Ovary (tissue), 7 donors: ENCODE measurements at regions not wholly inside any gene's neighbourhood (a gene's known extent, or its start where the extent isn't known, plus 50 kb on each side); places are given as distances from the start of the nearest gene placed in this dataset.

ENCODE experiments used
- DNase-seq, 5 donors: peaks; one replicate each; pipeline ENCODE4 v3.0.0-alpha.2; 2019 to 2020
- H3K27ac ChIP-seq, 2 donors: fragments of 200-600 bp; one replicate each; pipeline versions ENCODE4 v1.5.1 to v1.8.0; 2019 to 2022
- H3K27me3 ChIP-seq: fragments of 200-600 bp; one replicate; pipeline ENCODE4 v1.8.0; 2022
- H3K36me3 ChIP-seq: fragments of 200-600 bp; sonication (generic); one replicate; pipeline ENCODE4 v1.5.1; 2019
- H3K4me1 ChIP-seq: one replicate; pipeline ENCODE4 v1.8.1; 2013; ENCODE audit warnings: mild to moderate bottlenecking, moderate library complexity; ENCODE audit not compliant: insufficient read depth
- H3K4me3 ChIP-seq: fragments of 200-600 bp; sonication (generic); one replicate; pipeline ENCODE4 v1.5.1; 2017
- H3K9me3 ChIP-seq, 2 donors: fragments of 200-600 bp in 1 of 2; sonication (generic) in 1 of 2; one replicate each; pipeline versions ENCODE4 v1.5.1 to v1.8.1; 2013 to 2019; ENCODE audit warnings: mild to moderate bottlenecking in 1 of 2, moderate library complexity in 1 of 2
- CTCF ChIP-seq, 3 donors: fragments of 450-650 bp in 2 of 3; fragments of 200-600 bp in 1 of 3; IDR thresholded peaks; one replicate each; pipeline versions ENCODE4 v1.5.1 to v1.8.0; 2016 to 2022; ENCODE audit warnings: antibody characterized with exemption in 3 of 3, mild to moderate bottlenecking in 1 of 3
- EP300 ChIP-seq: sonication (generic); formaldehyde crosslinking; IDR thresholded peaks from one replicate; pipeline ENCODE4 v1.6.1; 2017; ENCODE audit warnings: antibody characterized with exemption
- POLR2A ChIP-seq: fragments of 450-650 bp; IDR thresholded peaks from one replicate; pipeline ENCODE4 v1.6.1; 2017; ENCODE audit warnings: antibody characterized with exemption, mild to moderate bottlenecking, moderate library complexity
- WGBS, 3 donors: extraction: QIAGEN DNeasy Blood & Tissue Kit in 1 of 3; methylation state at CpG; one replicate each; pipeline versions ENCODE4 v1.1.5 to v1.1.7; 2013 to 2017; 5-methylcytosine and 5-hydroxymethylcytosine counted together
- intact Hi-C, 4 donors: fragments of 100-400 bp; cut with DNase I; formaldehyde crosslinking; loops; one replicate each; pipeline versions ENCODE4 v1.11.0 to v1.15.1; 2022 to 2023
- donor health status: DM: no; HTN: no; CAD: no; lungs with moderate emphysema.
- donor health status: DM: no; HTN: no; CAD: no.
- donor health status: Bipolar disorder and iron deficiency.
- donor health status: DM: no; HTN: no; CAD: no.
- donor health status: DM: yes; HTN: yes; CAD: no.

DNA sequence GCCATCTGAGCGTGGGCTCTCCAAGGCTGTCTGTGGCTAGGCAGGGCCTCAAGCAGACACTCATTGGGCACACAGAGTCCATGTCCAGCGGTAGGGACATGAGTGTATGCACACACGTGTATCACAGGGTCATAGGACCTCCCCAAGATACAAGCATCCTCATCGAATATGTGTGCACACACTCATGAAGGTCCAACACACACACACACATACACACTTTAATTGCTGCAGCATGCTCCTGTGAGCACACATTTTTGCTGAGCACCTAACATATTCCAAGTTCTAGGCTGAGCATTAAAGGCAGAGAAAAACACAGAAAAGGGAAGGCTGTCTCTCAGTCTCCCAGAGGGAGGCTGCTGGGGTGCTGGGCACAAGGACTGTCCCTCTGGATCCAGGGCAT, 59.3 kb upstream of the TBX3 start:
- Histone ChIP-seq H3K9me3 (no peaks in the 10 kb centered on the region), H3K36me3 (no peaks in the 10 kb centered on the region), H3K27ac (no peak overlapping the region), H3K27me3 (no peaks in the 10 kb centered on the region), H3K4me1 (peaks cover 5% of the 10 kb centered on the region), H3K4me3 (no peak overlapping the region)
- TF ChIP-seq CTCF (IDR thresholded peaks at IDR 0.05) (no peak), EP300 (no peak), POLR2A (no peak)
- intact Hi-C loops = no loop called here
- 70 to 83% (median 82%) methylated on average over 4 of the region's 4 CpGs for WGBS, 3 donors
- DNase-seq = no peak

- Histone ChIP-seq H3K4me1 (peaks cover 5% of the 10 kb centered on the region), H3K4me3 (no peak overlapping the region), H3K27ac (no peak overlapping the region), H3K9me3 (no peaks in the 10 kb centered on the region), H3K27me3 (no peaks in the 10 kb centered on the region), H3K36me3 (no peaks in the 10 kb centered on the region)
- TF ChIP-seq EP300 (no peak), POLR2A (no peak), CTCF (IDR thresholded peaks at IDR 0.05) (no peak)
- intact Hi-C loops = no loop called here
- DNase-seq = no peak
- 86 to 87% (median 87%) methylated on average over 9 of the region's 9 CpGs for WGBS, 3 donors
Measured at GRCh38 chr12:114742363-114742762, 58.4 kb upstream of the TBX3 start.

GRCh38 chr12:114741940-114742339, 58.0 kb upstream of the TBX3 start:
- DNase-seq = no peak
- Histone ChIP-seq H3K27ac (no peak overlapping the region), H3K27me3 (no peaks in the 10 kb centered on the region), H3K4me1 (peaks cover 5% of the 10 kb centered on the region), H3K9me3 (no peaks in the 10 kb centered on the region), H3K4me3 (no peak overlapping the region), H3K36me3 (no peaks in the 10 kb centered on the region)
- intact Hi-C loops = no loop called here
- TF ChIP-seq EP300 (no peak), CTCF (IDR thresholded peaks at IDR 0.05) (no peak), POLR2A (no peak)
- 90 to 97% (median 92%) methylated on average over 4 of the region's 4 CpGs for WGBS, 3 donors

DNA sequence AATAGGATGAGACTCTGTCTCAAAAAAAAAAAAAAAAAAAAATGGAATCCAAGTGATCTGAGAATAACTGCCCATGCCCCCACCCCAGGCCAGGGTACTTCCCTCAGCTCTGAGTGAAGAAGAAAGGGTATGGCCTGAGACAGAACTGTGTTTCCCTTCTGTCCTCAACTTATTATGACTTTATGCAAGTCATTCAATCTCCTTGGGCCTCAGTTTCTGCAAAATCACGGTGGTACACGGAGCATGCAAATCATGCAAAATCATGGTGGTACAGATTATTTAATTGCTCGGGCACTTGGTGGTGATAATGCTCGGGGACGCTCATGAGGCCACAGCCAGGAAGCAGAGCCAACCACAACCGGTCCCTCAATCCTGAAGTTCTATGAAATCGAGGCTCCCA, 56.5 kb upstream of the TBX3 start:
- Histone ChIP-seq H3K27ac (no peak overlapping the region), H3K9me3 (no peaks in the 10 kb centered on the region), H3K27me3 (no peaks in the 10 kb centered on the region), H3K36me3 (no peaks in the 10 kb centered on the region), H3K4me1 (peaks cover 4% of the 10 kb centered on the region), H3K4me3 (no peak overlapping the region)
- intact Hi-C loops = no loop called here
- no peak for TF ChIP-seq CTCF (IDR thresholded peaks at IDR 0.05)
- TF ChIP-seq POLR2A = no peak
- TF ChIP-seq EP300 = no peak
- WGBS, 3 donors = 86 to 94% (median 91%) methylated on average over 7 of the region's 7 CpGs
- no peak for DNase-seq
